IPS-15b (cell line): ENCODE measurements at regions not wholly inside any gene's neighbourhood (a gene's known extent, or its start where the extent isn't known, plus 50 kb on each side); places are given as distances from the start of the nearest gene placed in this dataset.

Experiments used
- H3K27me3 ChIP-seq: one replicate; pipeline ENCODE4 v1.6.1; 2013; ENCODE audit warnings: low read length; ENCODE audit not compliant: control insufficient read depth, insufficient read depth
- H3K36me3 ChIP-seq: one replicate; pipeline ENCODE4 v1.6.1; 2013; ENCODE audit warnings: low read length; ENCODE audit not compliant: control insufficient read depth, insufficient read depth
- H3K4me1 ChIP-seq: one replicate; pipeline ENCODE4 v1.6.1; 2013; ENCODE audit warnings: mild to moderate bottlenecking, low read length; ENCODE audit not compliant: control insufficient read depth, insufficient read depth
- H3K4me3 ChIP-seq: one replicate; pipeline ENCODE4 v1.5.1; 2013; ENCODE audit warnings: low read depth, low read length
- H3K9ac ChIP-seq: one replicate; pipeline ENCODE4 v1.6.1; 2013; ENCODE audit warnings: low read depth, mild to moderate bottlenecking, low read length
- H3K9me3 ChIP-seq: one replicate; pipeline ENCODE4 v1.6.1; 2013; ENCODE audit warnings: mild to moderate bottlenecking, low read length; ENCODE audit not compliant: control insufficient read depth, insufficient read depth

- Histone ChIP-seq H3K4me1 (no peaks in the 10 kb centered on the region), H3K9me3 (no peaks in the 10 kb centered on the region), H3K27me3 (no peaks in the 10 kb centered on the region), H3K36me3 (no peaks in the 10 kb centered on the region), H3K9ac (no peak overlapping the region), H3K4me3 (no peak overlapping the region)
Observed at GRCh38 chr22:48805516-48805915, 1022.2 kb downstream of the BRD1 start.

GRCh38 chr22:48804811-48805301 lies 1022.8 kb downstream of the BRD1 start:
- no peaks in the 10 kb centered on the region for H3K36me3 ChIP-seq
- no peaks in the 10 kb centered on the region for H3K9me3 ChIP-seq
- H3K9ac ChIP-seq, result no peak overlapping the region
- H3K27me3 ChIP-seq, result no peaks in the 10 kb centered on the region
- no peak overlapping the region for H3K4me3 ChIP-seq
- H3K4me1 ChIP-seq, result no peaks in the 10 kb centered on the region

GRCh38 chr22:48803948-48804810 lies 1023.5 kb downstream of the BRD1 start:
- H3K27me3 ChIP-seq, result no peaks in the 10 kb centered on the region
- H3K4me3 ChIP-seq, result no peak overlapping the region
- H3K36me3 ChIP-seq, result no peaks in the 10 kb centered on the region
- no peak overlapping the region for H3K9ac ChIP-seq
- no peaks in the 10 kb centered on the region for H3K9me3 ChIP-seq
- no peaks in the 10 kb centered on the region for H3K4me1 ChIP-seq

- no peak overlapping the region for H3K9ac ChIP-seq
- no peaks in the 10 kb centered on the region for H3K27me3 ChIP-seq
- H3K36me3 ChIP-seq, result no peaks in the 10 kb centered on the region
- H3K4me3 ChIP-seq, result no peak overlapping the region
- no peaks in the 10 kb centered on the region for H3K4me1 ChIP-seq
- no peaks in the 10 kb centered on the region for H3K9me3 ChIP-seq
Observed at GRCh38 chr22:48803171-48803947, 1024.3 kb downstream of the BRD1 start.

- Histone ChIP-seq H3K9ac (no peak overlapping the region), H3K36me3 (no peaks in the 10 kb centered on the region), H3K9me3 (no peaks in the 10 kb centered on the region), H3K4me3 (no peak overlapping the region), H3K27me3 (no peaks in the 10 kb centered on the region), H3K4me1 (no peaks in the 10 kb centered on the region)
Observed at GRCh38 chr22:48802576-48802975, 1025.1 kb downstream of the BRD1 start.

GRCh38 chr22:48800886-48801607 lies 1026.6 kb downstream of the BRD1 start:
- Histone ChIP-seq H3K36me3 (no peaks in the 10 kb centered on the region), H3K9me3 (no peaks in the 10 kb centered on the region), H3K9ac (no peak overlapping the region), H3K4me3 (no peak overlapping the region), H3K4me1 (peaks cover 2% of the 10 kb centered on the region), H3K27me3 (no peaks in the 10 kb centered on the region)

GRCh38 chr22:48800036-48800885 lies 1027.4 kb downstream of the BRD1 start:
- peaks cover 2% of the 10 kb centered on the region for H3K4me1 ChIP-seq
- H3K36me3 ChIP-seq, result no peaks in the 10 kb centered on the region
- no peaks in the 10 kb centered on the region for H3K9me3 ChIP-seq
- no peak overlapping the region for H3K9ac ChIP-seq
- no peak overlapping the region for H3K4me3 ChIP-seq
- H3K27me3 ChIP-seq, result no peaks in the 10 kb centered on the region

GRCh38 chr22:48799227-48799970 lies 1028.3 kb downstream of the BRD1 start:
- H3K27me3 ChIP-seq, result no peaks in the 10 kb centered on the region
- H3K36me3 ChIP-seq, result no peaks in the 10 kb centered on the region
- no peak overlapping the region for H3K4me3 ChIP-seq
- H3K9me3 ChIP-seq, result no peaks in the 10 kb centered on the region
- peaks cover 2% of the 10 kb centered on the region for H3K4me1 ChIP-seq
- no peak overlapping the region for H3K9ac ChIP-seq

- Histone ChIP-seq H3K9me3 (no peaks in the 10 kb centered on the region), H3K36me3 (no peaks in the 10 kb centered on the region), H3K9ac (no peak overlapping the region), H3K4me3 (no peak overlapping the region), H3K27me3 (no peaks in the 10 kb centered on the region), H3K4me1 (peaks cover 2% of the 10 kb centered on the region)
Observed at GRCh38 chr22:48798281-48799226, 1029.1 kb downstream of the BRD1 start.

- Histone ChIP-seq H3K9me3 (no peaks in the 10 kb centered on the region), H3K9ac (no peak overlapping the region), H3K27me3 (no peaks in the 10 kb centered on the region), H3K36me3 (no peaks in the 10 kb centered on the region), H3K4me1 (peaks cover 2% of the 10 kb centered on the region), H3K4me3 (no peak overlapping the region)
Observed at GRCh38 chr22:48797731-48798130, 1029.9 kb downstream of the BRD1 start.
